T-cell (primary cell): ENCODE measurements at regions not wholly inside any gene's neighbourhood (a gene's known extent, or its start where the extent isn't known, plus 50 kb on each side); places are given as distances from the start of the nearest gene placed in this dataset.

Experiments used
- ATAC-seq, 4 experiments: fragments of 200-7000 bp in 3 of 4; fragments of 150-1000 bp in 1 of 4; cut with Tn5 transposase; replicated peaks in 1 of 4; 1 replicate in 3 of 4; 2 replicates in 1 of 4; pipeline ENCODE4 v1.10.0; 2021; ENCODE audit warnings: moderate library complexity in 3 of 4, mild to moderate bottlenecking in 2 of 4, moderate number of reproducible peaks in 1 of 4
- CTCF ChIA-PET, 2 donors: fragments of 300-600 bp; sonication (Branson Sonifier 250); formaldehyde crosslinking; loops; one replicate each; lab custom pipeline; 2022; ENCODE audit warnings: antibody characterized with exemption in 2 of 2; lab: Charles Lee
- POLR2A ChIA-PET, 2 donors: fragments of 300-600 bp; sonication (Branson Sonifier 250); formaldehyde crosslinking; loops; one replicate each; lab custom pipeline; 2022; ENCODE audit warnings: antibody characterized with exemption in 2 of 2; lab: Charles Lee
- DNase-seq, 35 experiments: peaks; one replicate each; pipeline versions ENCODE4 v3.0.0 to v3.0.0-alpha.2; 2013 to 2023
- H3K27ac ChIP-seq: one replicate; pipeline ENCODE4 v1.5.1; 2013; ENCODE audit warnings: low read length
- H3K27me3 ChIP-seq, 2 experiments: replicated peaks in 1 of 2; 1 replicate in 1 of 2; 2 replicates in 1 of 2; pipeline versions ENCODE4 v1.6.1 to v1.7.0; 2013; ENCODE audit warnings: low read length in 1 of 2, mixed read lengths in 1 of 2; ENCODE audit not compliant: control insufficient read depth in 2 of 2, insufficient read depth in 2 of 2; ENCODE audit errors: extremely low read depth in 1 of 2
- H3K36me3 ChIP-seq, 2 donors: 1 replicate in 1 of 2; 2 replicates in 1 of 2; pipeline versions ENCODE4 v1.6.1 to v1.7.0; 2013; ENCODE audit warnings: low read length in 1 of 2; ENCODE audit not compliant: control insufficient read depth in 2 of 2, insufficient read depth in 1 of 2; ENCODE audit errors: extremely low read depth in 1 of 2
- H3K4me1 ChIP-seq, 2 experiments: 1 replicate in 1 of 2; 2 replicates in 1 of 2; pipeline versions ENCODE4 v1.6.1 to v1.7.0; 2013; ENCODE audit warnings: low read length in 2 of 2, mixed read lengths in 1 of 2; ENCODE audit not compliant: insufficient read depth in 2 of 2, control insufficient read depth in 1 of 2; ENCODE audit errors: extremely low read depth in 1 of 2
- H3K4me3 ChIP-seq, 2 donors: 1 replicate in 1 of 2; 2 replicates in 1 of 2; pipeline versions ENCODE4 v1.5.1 to v1.7.0; 2013; ENCODE audit warnings: mild to moderate bottlenecking in 2 of 2, low read length in 1 of 2, moderate library complexity in 1 of 2; ENCODE audit not compliant: control insufficient read depth in 1 of 2; ENCODE audit errors: extremely low read depth in 1 of 2
- H3K9me3 ChIP-seq: 2 replicates; pipeline ENCODE4 v1.7.0; 2013
- H3K27ac Mint-ChIP-seq, 2 donors: one replicate each; pipeline ENCODE4 v1.8.0; 2020 to 2021; ENCODE audit warnings: mild to moderate bottlenecking in 2 of 2, mixed read lengths in 2 of 2
- H3K27me3 Mint-ChIP-seq, 2 donors: one replicate each; pipeline ENCODE4 v1.8.0; 2021 to 2022; ENCODE audit warnings: mixed read lengths in 2 of 2
- H3K36me3 Mint-ChIP-seq: one replicate; pipeline ENCODE4 v1.8.0; 2021; ENCODE audit warnings: mixed read lengths
- H3K4me1 Mint-ChIP-seq, 3 donors: one replicate each; pipeline ENCODE4 v1.8.0; 2020 to 2022; ENCODE audit warnings: mixed read lengths in 3 of 3, mild to moderate bottlenecking in 1 of 3
- H3K4me3 Mint-ChIP-seq, 3 donors: one replicate each; pipeline ENCODE4 v1.8.0; 2020 to 2022; ENCODE audit warnings: mild to moderate bottlenecking in 3 of 3, mixed read lengths in 3 of 3, moderate library complexity in 3 of 3
- H3K9me3 Mint-ChIP-seq, 3 donors: one replicate each; pipeline ENCODE4 v1.8.0; 2020 to 2022; ENCODE audit warnings: mixed read lengths in 3 of 3
- WGBS: methylation state at CpG from one replicate; pipeline ENCODE4 v1.1.5; 2013; ENCODE audit warnings: missing lambda C conversion rate; ENCODE audit not compliant: insufficient coverage; 5-methylcytosine and 5-hydroxymethylcytosine counted together

DNA sequence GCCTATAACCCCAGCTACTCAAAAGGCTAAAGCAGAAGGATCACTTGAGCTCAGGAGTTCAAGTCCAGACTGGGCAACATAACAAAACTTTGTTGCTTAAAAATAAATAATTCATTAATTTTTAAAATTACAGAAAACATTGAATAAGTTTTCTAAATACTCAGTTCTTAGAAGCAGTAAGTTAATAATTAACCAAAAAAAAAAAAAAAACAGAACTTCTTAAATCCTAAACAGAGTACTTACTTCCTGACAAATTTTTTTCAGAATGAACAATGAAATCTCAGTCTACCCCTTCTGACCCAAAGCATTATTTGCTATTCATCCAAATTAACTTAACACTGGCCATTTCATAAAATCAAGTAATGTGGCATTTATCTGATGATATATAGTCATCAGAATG, 65.4 kb upstream of the ARHGAP32 start:
- ChIA-PET POLR2A (no interaction called here), CTCF (no interaction called here)
- Mint-ChIP-seq H3K4me3 (no peak overlapping the region), H3K27me3 (no peaks in the 10 kb centered on the region), H3K4me1 (peaks cover 0 to 8% (median 2%) of the 10 kb centered on the region in 3 donors), H3K36me3 (no peaks in the 10 kb centered on the region), H3K9me3 (no peaks in the 10 kb centered on the region), H3K27ac (no peak overlapping the region)
- Histone ChIP-seq H3K9me3 (no peaks in the 10 kb centered on the region), H3K4me3 (no peak overlapping the region), H3K4me1 (peaks cover 0 to 7% of the 10 kb centered on the region in 2 experiments), H3K36me3 (no peaks in the 10 kb centered on the region), H3K27me3 (no peaks in the 10 kb centered on the region), H3K27ac (no peak overlapping the region)
- no peak for ATAC-seq
- DNase-seq, result no peak

DNA sequence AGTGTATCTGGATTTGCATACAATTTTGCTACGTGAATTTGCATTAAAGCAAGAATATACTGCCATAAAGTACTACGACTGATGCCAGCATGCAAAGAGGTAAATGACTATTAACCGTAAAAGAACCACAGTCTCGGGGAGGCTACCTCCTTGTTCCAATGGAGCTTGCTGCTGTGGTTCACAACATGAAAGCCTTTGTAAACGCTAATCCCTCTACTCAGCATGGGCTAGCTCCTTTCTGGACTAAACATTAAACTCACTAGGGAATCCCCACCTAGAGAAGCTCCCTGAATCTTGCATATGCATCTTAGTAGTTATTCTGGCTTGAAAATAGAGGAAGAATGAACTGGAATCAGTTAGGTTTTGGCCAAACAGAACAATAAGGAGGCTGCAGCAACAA, 60.5 kb upstream of the ARHGAP32 start:
- H3K4me1 ChIP-seq, result peaks cover 2 to 6% of the 10 kb centered on the region in 2 experiments
- 90% methylated on average over 4 of the region's 5 CpGs for WGBS
- ChIA-PET POLR2A (no interaction called here), CTCF (no interaction called here)
- H3K4me3 ChIP-seq, result no peak overlapping the region
- no peak for DNase-seq
- no peak for ATAC-seq
- Mint-ChIP-seq H3K27me3 (no peaks in the 10 kb centered on the region), H3K4me1 (peaks cover 10 to 17% (median 16%) of the 10 kb centered on the region in 3 donors), H3K9me3 (no peaks in the 10 kb centered on the region), H3K4me3 (no peak overlapping the region), H3K27ac (no peak overlapping the region), H3K36me3 (peaks cover 5% of the 10 kb centered on the region)
- H3K27ac ChIP-seq, result no peak overlapping the region
- no peaks in the 10 kb centered on the region for H3K9me3 ChIP-seq
- no peaks in the 10 kb centered on the region for H3K27me3 ChIP-seq
- no peaks in the 10 kb centered on the region for H3K36me3 ChIP-seq

DNA sequence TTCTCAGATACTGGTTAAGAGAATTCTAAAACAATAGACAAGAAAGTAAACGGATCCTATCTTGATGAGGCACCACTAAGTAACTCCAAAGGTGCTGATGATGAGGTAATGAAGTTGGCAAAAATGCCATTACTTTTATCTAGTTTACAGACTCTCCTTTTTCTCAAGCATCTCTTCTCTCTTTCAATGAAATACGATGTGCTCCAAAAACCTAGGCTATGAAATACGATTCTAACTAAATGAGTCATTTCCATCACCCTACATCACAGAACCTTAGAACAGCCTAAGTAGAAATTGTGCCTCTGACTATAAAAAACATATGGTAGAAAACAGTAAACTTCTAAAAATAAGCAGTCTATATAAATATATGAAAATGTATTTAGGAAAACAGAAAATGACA, 58.9 kb upstream of the ARHGAP32 start:
- Histone ChIP-seq H3K9me3 (no peaks in the 10 kb centered on the region), H3K4me1 (peaks cover 2 to 15% of the 10 kb centered on the region in 2 experiments), H3K27me3 (no peaks in the 10 kb centered on the region), H3K27ac (no peak overlapping the region), H3K4me3 (no peak overlapping the region), H3K36me3 (no peaks in the 10 kb centered on the region)
- no peak for ATAC-seq
- WGBS, result 80% methylated on average over 1 of the region's 3 CpGs
- no peak for DNase-seq
- Mint-ChIP-seq H3K27me3 (no peaks in the 10 kb centered on the region), H3K4me1 (peaks cover 23 to 29% (median 28%) of the 10 kb centered on the region in 3 donors), H3K27ac (no peak overlapping the region), H3K4me3 (no peak overlapping the region), H3K9me3 (no peaks in the 10 kb centered on the region), H3K36me3 (peaks cover 5% of the 10 kb centered on the region)
- ChIA-PET POLR2A (no interaction called here), CTCF (interaction anchor here (0.6 kb wide), 2 partner anchors 14 to 129 kb away, joined by 3 to 4 read pairs; no protein-coding TSS in a partner anchor)

DNA sequence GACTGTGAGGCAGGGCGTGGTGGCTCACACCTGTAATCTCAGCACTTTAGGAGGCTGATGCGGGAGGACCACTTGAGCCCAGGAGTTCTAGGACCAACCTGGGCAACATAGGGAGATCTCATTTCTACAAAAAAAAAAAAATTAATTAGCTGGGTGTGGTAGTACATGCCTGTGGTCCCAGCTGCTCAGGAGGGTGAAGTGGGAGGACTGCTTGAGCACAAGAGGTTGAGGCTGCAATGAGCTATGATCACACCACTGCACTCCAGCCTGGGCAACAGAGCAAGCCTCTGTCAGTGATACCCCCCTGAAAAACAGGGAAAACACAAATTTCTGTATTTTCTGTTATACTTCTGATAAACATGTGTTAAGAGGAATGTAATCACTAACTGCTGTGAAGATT, 57.8 kb upstream of the ARHGAP32 start:
- DNase-seq, result no peak
- CTCF ChIA-PET, result interaction anchor here in 1 of 2 donors (0.6 kb wide), 1 partner anchor 1035 kb away, joined by 3 read pairs; no protein-coding TSS in a partner anchor
- no peak for ATAC-seq
- Mint-ChIP-seq H3K36me3 (peaks cover 5% of the 10 kb centered on the region), H3K4me1 (peaks cover 23 to 29% (median 28%) of the 10 kb centered on the region in 3 donors), H3K9me3 (no peaks in the 10 kb centered on the region), H3K4me3 (no peak overlapping the region), H3K27ac (no peak overlapping the region), H3K27me3 (no peaks in the 10 kb centered on the region)
- no peaks in the 10 kb centered on the region for H3K9me3 ChIP-seq
- H3K4me1 ChIP-seq, result peaks cover 2 to 18% of the 10 kb centered on the region in 2 experiments
- WGBS, result 90% methylated on average over 2 of the region's 2 CpGs
- H3K27ac ChIP-seq, result no peak overlapping the region
- H3K27me3 ChIP-seq, result no peaks in the 10 kb centered on the region
- POLR2A ChIA-PET, result no interaction called here
- H3K36me3 ChIP-seq, result no peaks in the 10 kb centered on the region
- no peak overlapping the region for H3K4me3 ChIP-seq

DNA sequence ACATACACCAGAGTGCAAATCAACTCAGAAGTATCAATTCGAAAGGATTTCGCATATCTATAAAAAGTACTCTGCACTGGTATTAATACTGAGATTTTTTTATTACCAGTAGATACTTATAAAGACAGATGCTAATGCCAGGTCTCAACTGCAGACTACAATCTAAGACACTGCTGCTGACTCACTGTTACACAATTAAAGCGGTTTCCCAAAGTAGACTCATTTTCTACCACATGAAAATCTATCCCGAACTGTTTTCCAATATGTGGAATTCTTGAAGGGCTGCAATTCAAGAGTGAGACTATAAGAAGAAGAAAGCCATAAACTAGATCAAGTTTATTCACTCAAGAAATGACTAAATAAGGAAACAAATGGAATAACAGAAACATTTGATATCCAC, 57.2 kb upstream of the ARHGAP32 start:
- Histone ChIP-seq H3K27ac (no peak overlapping the region), H3K4me3 (no peak overlapping the region), H3K36me3 (no peaks in the 10 kb centered on the region), H3K4me1 (peaks cover 2 to 18% of the 10 kb centered on the region in 2 experiments), H3K9me3 (no peaks in the 10 kb centered on the region), H3K27me3 (no peaks in the 10 kb centered on the region)
- no peak for DNase-seq
- H3K4me1 Mint-ChIP-seq, result peaks cover 23 to 29% (median 28%) of the 10 kb centered on the region in 3 donors
- ChIA-PET POLR2A (no interaction called here), CTCF (no interaction called here)
- no peak overlapping the region for H3K27ac Mint-ChIP-seq
- H3K4me3 Mint-ChIP-seq, result no peak overlapping the region
- WGBS, result no CpG with 5 or more reads among the region's 4 CpGs
- no peak for ATAC-seq
- H3K27me3 Mint-ChIP-seq, result no peaks in the 10 kb centered on the region
- no peaks in the 10 kb centered on the region for H3K9me3 Mint-ChIP-seq
- peaks cover 5% of the 10 kb centered on the region for H3K36me3 Mint-ChIP-seq

DNA sequence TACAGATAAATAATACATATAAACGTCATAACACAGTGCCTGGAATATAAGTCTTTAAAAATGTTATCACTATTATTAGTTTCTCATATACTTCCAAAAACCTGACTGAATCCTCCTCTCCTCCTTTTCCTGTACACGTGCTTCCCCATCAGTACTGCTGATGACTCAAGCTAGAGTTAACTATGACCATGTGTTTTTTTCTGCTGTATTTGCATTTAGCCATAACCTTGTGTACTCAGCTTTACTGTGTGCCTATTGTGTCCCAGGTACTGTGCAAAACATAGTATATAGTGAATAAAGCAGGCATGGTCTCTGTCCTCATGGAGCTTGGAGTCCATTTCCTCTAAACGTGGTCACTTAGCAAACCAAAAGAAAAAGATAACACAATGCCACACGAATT, 56.5 kb upstream of the ARHGAP32 start:
- Mint-ChIP-seq H3K4me1 (peaks cover 23 to 32% (median 28%) of the 10 kb centered on the region in 3 donors), H3K9me3 (no peaks in the 10 kb centered on the region), H3K36me3 (peaks cover 5% of the 10 kb centered on the region), H3K27me3 (no peaks in the 10 kb centered on the region), H3K4me3 (no peak overlapping the region), H3K27ac (no peak overlapping the region)
- DNase-seq, result no peak
- WGBS, result no CpG with 5 or more reads among the region's 4 CpGs
- ATAC-seq, result no peak
- no peaks in the 10 kb centered on the region for H3K27me3 ChIP-seq
- peaks cover 2 to 18% of the 10 kb centered on the region in 2 experiments for H3K4me1 ChIP-seq
- H3K9me3 ChIP-seq, result no peaks in the 10 kb centered on the region
- ChIA-PET POLR2A (interaction anchor here in 1 of 2 donors (0.5 kb wide), 1 partner anchor 218 kb away, joined by 3 read pairs; no protein-coding TSS in a partner anchor), CTCF (no interaction called here)
- H3K36me3 ChIP-seq, result no peaks in the 10 kb centered on the region
- H3K4me3 ChIP-seq, result no peak overlapping the region
- no peak overlapping the region for H3K27ac ChIP-seq

DNA sequence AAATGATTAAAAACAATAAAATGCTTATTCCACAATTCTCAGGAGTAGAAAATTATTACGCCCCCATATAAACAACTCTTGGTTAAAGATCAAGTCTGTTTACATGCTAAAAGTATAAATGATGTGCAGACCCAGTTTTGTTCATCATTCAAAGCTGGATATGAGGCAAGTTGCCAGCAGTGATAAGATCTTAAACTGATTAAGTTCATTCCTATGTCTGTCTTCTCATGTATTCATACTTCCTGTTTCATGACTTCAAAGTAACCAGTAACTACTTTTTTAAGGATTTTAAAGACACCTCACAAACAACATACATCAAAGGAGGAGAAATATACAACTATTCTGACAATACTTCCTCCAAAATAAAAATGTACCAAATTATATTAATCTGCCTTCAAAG, 55.0 kb upstream of the ARHGAP32 start:
- Mint-ChIP-seq H3K36me3 (peaks cover 5% of the 10 kb centered on the region), H3K27me3 (no peaks in the 10 kb centered on the region), H3K9me3 (no peaks in the 10 kb centered on the region), H3K4me1 (peaks cover 23 to 40% (median 28%) of the 10 kb centered on the region in 3 donors), H3K27ac (no peak overlapping the region), H3K4me3 (no peak overlapping the region)
- Histone ChIP-seq H3K4me1 (peaks cover 2 to 18% of the 10 kb centered on the region in 2 experiments), H3K27ac (no peak overlapping the region), H3K36me3 (no peaks in the 10 kb centered on the region), H3K27me3 (no peaks in the 10 kb centered on the region), H3K9me3 (no peaks in the 10 kb centered on the region), H3K4me3 (no peak overlapping the region)
- DNase-seq, result peak in 2 of 35 experiments; percentile 0 to 40
- WGBS, result no CpG with 5 or more reads among the region's 1 CpG
- CTCF ChIA-PET, result no interaction called here
- POLR2A ChIA-PET, result no interaction called here
- peak; percentile 19 to 72 (median 43) for ATAC-seq
